ENCODE measurements at regions not wholly inside any gene's neighbourhood (a gene's known extent, or its start where the extent isn't known, plus 50 kb on each side); places are given as distances from the start of the nearest gene placed in this dataset.

DNA sequence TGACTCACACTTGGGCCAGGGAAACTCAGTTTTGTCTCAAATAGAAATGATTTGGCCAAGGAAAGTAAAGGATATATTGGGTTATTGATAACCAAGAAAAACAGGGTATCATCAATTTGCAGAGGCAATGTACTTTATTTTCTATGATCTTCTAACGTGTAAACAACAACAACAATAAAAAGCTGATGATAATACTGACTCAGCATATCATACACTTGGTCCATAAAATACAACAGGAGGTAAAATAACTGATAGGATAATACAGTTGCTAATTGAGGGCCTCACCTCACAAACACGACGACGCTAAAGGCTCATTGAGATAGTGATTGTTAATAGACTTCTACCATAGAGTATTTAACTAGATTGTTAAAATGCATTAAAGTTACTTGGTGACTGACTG lies 774.0 kb upstream of the NOVA1 start:
- TF ChIP-seq EZH2 (IDR thresholded peaks at IDR 0.05; ENCODE audit: low read length): no peak
- TF ChIP-seq, protein P1, sequence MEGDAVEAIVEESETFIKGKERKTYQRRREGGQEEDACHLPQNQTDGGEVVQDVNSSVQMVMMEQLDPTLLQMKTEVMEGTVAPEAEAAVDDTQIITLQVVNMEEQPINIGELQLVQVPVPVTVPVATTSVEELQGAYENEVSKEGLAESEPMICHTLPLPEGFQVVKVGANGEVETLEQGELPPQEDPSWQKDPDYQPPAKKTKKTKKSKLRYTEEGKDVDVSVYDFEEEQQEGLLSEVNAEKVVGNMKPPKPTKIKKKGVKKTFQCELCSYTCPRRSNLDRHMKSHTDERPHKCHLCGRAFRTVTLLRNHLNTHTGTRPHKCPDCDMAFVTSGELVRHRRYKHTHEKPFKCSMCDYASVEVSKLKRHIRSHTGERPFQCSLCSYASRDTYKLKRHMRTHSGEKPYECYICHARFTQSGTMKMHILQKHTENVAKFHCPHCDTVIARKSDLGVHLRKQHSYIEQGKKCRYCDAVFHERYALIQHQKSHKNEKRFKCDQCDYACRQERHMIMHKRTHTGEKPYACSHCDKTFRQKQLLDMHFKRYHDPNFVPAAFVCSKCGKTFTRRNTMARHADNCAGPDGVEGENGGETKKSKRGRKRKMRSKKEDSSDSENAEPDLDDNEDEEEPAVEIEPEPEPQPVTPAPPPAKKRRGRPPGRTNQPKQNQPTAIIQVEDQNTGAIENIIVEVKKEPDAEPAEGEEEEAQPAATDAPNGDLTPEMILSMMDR (optimal IDR thresholded peaks at IDR 0.05 in 1 of 3, IDR thresholded peaks at IDR 0.05 in 1 of 3, conservative IDR thresholded peaks at IDR 0.05 in 1 of 3; ENCODE audit: extremely low read depth in 1 of 3, insufficient read depth in 2 of 3, low read length in 3 of 3): no peak

All from keratinocyte (primary cell).